Mammary epithelial cell (primary cell): ENCODE measurements at regions not wholly inside any gene's neighbourhood (a gene's known extent, or its start where the extent isn't known, plus 50 kb on each side); places are given as distances from the start of the nearest gene placed in this dataset.

Experiments
- CTCF ChIP-seq, 2 donors: IDR thresholded peaks in 1 of 2; conservative IDR thresholded peaks in 1 of 2; 2 replicates each; pipeline ENCODE4 v1.5.1; 2011 to 2012; ENCODE audit warnings: inconsistent platforms in 2 of 2, low read length in 2 of 2, mild to moderate bottlenecking in 2 of 2, control low read depth in 1 of 2, low read depth in 1 of 2; ENCODE audit not compliant: insufficient read depth in 1 of 2; ENCODE audit errors: extremely low read depth in 1 of 2
- EZH2 ChIP-seq: IDR thresholded peaks from 2 replicates; pipeline ENCODE4 v1.6.1; 2012; ENCODE audit warnings: low read length, inconsistent platforms, borderline replicate concordance

- no peak for TF ChIP-seq CTCF (conservative IDR thresholded peaks at IDR 0.05 in 1 of 2, IDR thresholded peaks at IDR 0.05 in 1 of 2; ENCODE audit: extremely low read depth in 1 of 2, insufficient read depth in 1 of 2, low read depth in 1 of 2, low read length in 2 of 2)
- TF ChIP-seq EZH2, result no peak
Observed at GRCh38 chr1:106780806-106781569, 275.5 kb upstream of the PRMT6 start.
